GM12878 (cell line): ENCODE measurements at regions not wholly inside any gene's neighbourhood (a gene's known extent, or its start where the extent isn't known, plus 50 kb on each side); places are given as distances from the start of the nearest gene placed in this dataset.
"Not testable (repeated sequence)": the region's sequence is repeated elsewhere in the genome, so short reads cannot be mapped to it uniquely, and the experiment has no call there.

Source experiments
- ATAC-seq: fragments of 200-7000 bp; cut with Tn5 transposase; 3 replicates; pipeline ENCODE4 v1.9.1; 2020; ENCODE audit warnings: mild to moderate bottlenecking, moderate library complexity
- BruUV-seq: library from RNA; stranded (reverse); fragments of 400-500 nt; replicated peaks from 2 replicates; lab custom pipeline; 2021; lab: Mats Ljungman, UMichigan
- CTCF ChIA-PET: fragments of 300-600 bp; sonication (Branson Sonifier 250); formaldehyde crosslinking; extraction: SDS; loops from one replicate; lab custom pipeline; 2021; ENCODE audit warnings: inconsistent platforms; lab: Yijun Ruan, JAX
- POLR2A ChIA-PET: fragments of 350-600 bp; formaldehyde crosslinking; extraction: SDS; loops from one replicate; lab custom pipeline; 2021; ENCODE audit warnings: inconsistent platforms; lab: Charles Lee
- RAD21 ChIA-PET: fragments of 300-600 bp; sonication (Branson Sonifier 250); formaldehyde crosslinking; loops from one replicate; lab custom pipeline; 2023; ENCODE audit warnings: antibody characterized with exemption; ENCODE audit not compliant: unreplicated experiment; lab: Charles Lee
- SMC1A ChIA-PET: fragments of 300-600 bp; sonication (Branson Sonifier 250); formaldehyde crosslinking; loops from one replicate; lab custom pipeline; 2023; ENCODE audit not compliant: unreplicated experiment, uncharacterized antibody; lab: Charles Lee
- DNase-seq: peaks from one replicate; pipeline ENCODE4 v3.0.0-alpha.2; 2011; ENCODE audit warnings: low read depth, low spot score
- FAIRE-seq: peaks from 3 replicates; lab custom pipeline; 2011; peaks lifted over from hg19 to GRCh38; lab: Jason Lieb, UNC
- H2AFZ ChIP-seq: 2 replicates; pipeline ENCODE4 v1.6.0; 2011; ENCODE audit warnings: low read depth, low read length, control low read depth; ENCODE audit not compliant: control insufficient read depth
- H3K27ac ChIP-seq: 2 replicates; pipeline ENCODE4 v1.5.1; 2011; ENCODE audit warnings: control low read depth; ENCODE audit not compliant: control insufficient read depth, insufficient read depth
- H3K27me3 ChIP-seq, 2 experiments: replicated peaks in 1 of 2; 2 replicates each; pipeline versions ENCODE4 v1.6.0 to v1.6.1; 2011; ENCODE audit warnings: low read length in 1 of 2; ENCODE audit not compliant: control insufficient read depth in 2 of 2, insufficient read depth in 2 of 2
- H3K36me3 ChIP-seq, 2 experiments: 2 replicates each; pipeline ENCODE4 v1.5.1; 2011; ENCODE audit warnings: low read length in 1 of 2; ENCODE audit not compliant: control insufficient read depth in 2 of 2, insufficient read depth in 2 of 2
- H3K4me1 ChIP-seq: 2 replicates; pipeline ENCODE4 v1.6.1; 2011; ENCODE audit warnings: mild to moderate bottlenecking, low read length, moderate library complexity, mixed read lengths; ENCODE audit not compliant: control insufficient read depth, insufficient read depth
- H3K4me2 ChIP-seq: 2 replicates; pipeline ENCODE4 v1.6.0; 2011; ENCODE audit warnings: control low read depth; ENCODE audit not compliant: control insufficient read depth, insufficient read depth
- H3K4me3 ChIP-seq: fragments of 200-600 bp; sonication (generic); 2 replicates; pipeline ENCODE4 v1.5.1; 2016
- H3K79me2 ChIP-seq: 2 replicates; pipeline ENCODE4 v1.6.0; 2011; ENCODE audit warnings: low read length; ENCODE audit not compliant: control insufficient read depth, insufficient read depth
- H3K9ac ChIP-seq: 2 replicates; pipeline ENCODE4 v1.8.0; 2011; ENCODE audit warnings: low read length, control low read depth, mixed read lengths; ENCODE audit not compliant: control insufficient read depth, insufficient read depth
- H3K9me3 ChIP-seq: replicated peaks from 3 replicates; pipeline ENCODE4 v1.5.1; 2011; ENCODE audit warnings: mild to moderate bottlenecking, low read length; ENCODE audit not compliant: control insufficient read depth, insufficient read depth
- H4K20me1 ChIP-seq: 2 replicates; pipeline ENCODE4 v1.6.0; 2011; ENCODE audit not compliant: control insufficient read depth, insufficient read depth
- WGBS: methylation state at CpG from one replicate; pipeline ENCODE4 v1.1.6; 2016; ENCODE audit warnings: low lambda C conversion rate; ENCODE audit not compliant: insufficient replicate concordance, insufficient coverage; ENCODE audit errors: missing lambda C conversion rate; 5-methylcytosine and 5-hydroxymethylcytosine counted together
- in situ Hi-C: fragments of 300-500 bp; cut with MboI; formaldehyde crosslinking; loops from 9 replicates; pipeline ENCODE4 v1.14.3; 2018; ENCODE audit warnings: mixed read lengths
- intact Hi-C: fragments of 100-400 bp; cut with micrococcal nuclease; formaldehyde crosslinking; loops from one replicate; pipeline ENCODE4 v1.14.2; 2022; ENCODE audit not compliant: unreplicated experiment

GRCh38 chr1:234800563-234800962, 190.6 kb upstream of the IRF2BP2 start:
- in situ Hi-C loops, H3K4me2 ChIP-seq, H3K9me3 ChIP-seq, SMC1A ChIA-PET, POLR2A ChIA-PET, H3K27ac ChIP-seq, H2AFZ ChIP-seq, CTCF ChIA-PET, H4K20me1 ChIP-seq, RAD21 ChIA-PET, intact Hi-C loops, ATAC-seq, H3K36me3 ChIP-seq, H3K4me3 ChIP-seq, H3K9ac ChIP-seq, H3K79me2 ChIP-seq, H3K27me3 ChIP-seq, FAIRE-seq, BruUV-seq, DNase-seq, H3K4me1 ChIP-seq: not testable (repeated sequence)
- WGBS, result 37% methylated on average over 5 of the region's 5 CpGs

GRCh38 chr1:234799021-234799689, 189.2 kb upstream of the IRF2BP2 start:
- intact Hi-C loops, BruUV-seq, H4K20me1 ChIP-seq, H3K27me3 ChIP-seq, H3K9me3 ChIP-seq, H3K36me3 ChIP-seq, H3K4me3 ChIP-seq, POLR2A ChIA-PET, H3K9ac ChIP-seq, SMC1A ChIA-PET, FAIRE-seq, RAD21 ChIA-PET, CTCF ChIA-PET, DNase-seq, H3K4me1 ChIP-seq, H3K27ac ChIP-seq, in situ Hi-C loops, H3K79me2 ChIP-seq, H3K4me2 ChIP-seq, ATAC-seq, H2AFZ ChIP-seq: not testable (repeated sequence)
- 0% methylated on average over 1 of the region's 1 CpG for WGBS

- SMC1A ChIA-PET, H4K20me1 ChIP-seq, H3K9me3 ChIP-seq, ATAC-seq, H2AFZ ChIP-seq, DNase-seq, H3K9ac ChIP-seq, in situ Hi-C loops, H3K79me2 ChIP-seq, BruUV-seq, RAD21 ChIA-PET, H3K27ac ChIP-seq, POLR2A ChIA-PET, CTCF ChIA-PET, intact Hi-C loops, H3K4me3 ChIP-seq, H3K4me1 ChIP-seq, H3K27me3 ChIP-seq, H3K36me3 ChIP-seq, H3K4me2 ChIP-seq, FAIRE-seq: not testable (repeated sequence)
- no CpG with 5 or more reads among the region's 2 CpGs for WGBS
These were observed 187.2 kb upstream of the IRF2BP2 start for GRCh38 chr1:234797216-234797615.

GRCh38 chr1:234796438-234796792, 186.4 kb upstream of the IRF2BP2 start:
- H3K27me3 ChIP-seq, intact Hi-C loops, in situ Hi-C loops, SMC1A ChIA-PET, H3K4me3 ChIP-seq, H4K20me1 ChIP-seq, H3K9ac ChIP-seq, FAIRE-seq, DNase-seq, RAD21 ChIA-PET, H3K9me3 ChIP-seq, BruUV-seq, H3K36me3 ChIP-seq, H3K27ac ChIP-seq, H3K79me2 ChIP-seq, POLR2A ChIA-PET, H2AFZ ChIP-seq, H3K4me1 ChIP-seq, H3K4me2 ChIP-seq, CTCF ChIA-PET, ATAC-seq: not testable (repeated sequence)
- WGBS, result 11% methylated on average over 2 of the region's 2 CpGs
